Upper lobe of left lung (tissue), 6 donors: ENCODE measurements at regions not wholly inside any gene's neighbourhood (a gene's known extent, or its start where the extent isn't known, plus 50 kb on each side); places are given as distances from the start of the nearest gene placed in this dataset.

ENCODE experiments used
- ATAC-seq, 2 donors: fragments of 200-7000 bp; cut with Tn5 transposase; one replicate each; pipeline ENCODE4 v1.9.1; 2022; ENCODE audit warnings: mild to moderate bottlenecking in 2 of 2, moderate library complexity in 2 of 2; ENCODE audit not compliant: low FRiP score in 2 of 2
- DNase-seq, 2 donors: peaks; one replicate each; pipeline ENCODE4 v3.0.0-alpha.2; 2019 to 2020
- H3K27ac ChIP-seq, 4 donors: fragments of 200-600 bp; sonication (generic); one replicate each; pipeline ENCODE4 v1.5.1; 2016 to 2019
- H3K27me3 ChIP-seq, 4 donors: fragments of 200-600 bp; sonication (generic); one replicate each; pipeline ENCODE4 v1.5.1; 2017 to 2019
- H3K36me3 ChIP-seq, 4 donors: fragments of 200-600 bp; sonication (generic); one replicate each; pipeline ENCODE4 v1.5.1; 2016 to 2019
- H3K4me1 ChIP-seq, 4 donors: fragments of 200-600 bp; sonication (generic); one replicate each; pipeline ENCODE4 v1.5.1; 2018 to 2019
- H3K4me3 ChIP-seq, 4 donors: fragments of 200-600 bp; sonication (generic); one replicate each; pipeline ENCODE4 v1.5.1; 2017 to 2019; ENCODE audit warnings: mild to moderate bottlenecking in 2 of 4, moderate library complexity in 1 of 4
- H3K9me3 ChIP-seq, 4 donors: fragments of 200-600 bp; sonication (generic); one replicate each; pipeline ENCODE4 v1.5.1; 2018 to 2019
- CTCF ChIP-seq, 6 experiments: fragments of 450-650 bp in 4 of 6; fragments of 200-600 bp in 2 of 6; sonication (generic) in 2 of 6; IDR thresholded peaks; one replicate each; pipeline ENCODE4 v1.5.1; 2016 to 2019; ENCODE audit warnings: antibody characterized with exemption in 6 of 6
- EP300 ChIP-seq, 4 donors: sonication (generic); formaldehyde crosslinking; IDR thresholded peaks; one replicate each; pipeline ENCODE4 v1.5.1; 2017; ENCODE audit warnings: antibody characterized with exemption in 4 of 4, control low read depth in 2 of 4
- POLR2A ChIP-seq, 4 donors: fragments of 450-650 bp; IDR thresholded peaks; one replicate each; pipeline ENCODE4 v1.5.1; 2016 to 2017; ENCODE audit warnings: antibody characterized with exemption in 4 of 4, mild to moderate bottlenecking in 2 of 4
- POLR2AphosphoS5 ChIP-seq, 2 donors: sonication (generic); formaldehyde crosslinking; IDR thresholded peaks; one replicate each; pipeline ENCODE4 v1.5.1; 2017; ENCODE audit warnings: antibody characterized with exemption in 2 of 2
- WGBS, 2 donors: methylation state at CpG; one replicate each; pipeline ENCODE4 v1.1.5; 2017 to 2018; 5-methylcytosine and 5-hydroxymethylcytosine counted together
- donor health status: DM: no; HTN: no; CAD: no; lungs with moderate emphysema.
- donor health status: DM: no; HTN: yes; CAD: no; lungs with severe emphysema.

- Histone ChIP-seq H3K9me3 (peaks cover 0 to 7% (median 2%) of the 10 kb centered on the region in 4 donors), H3K36me3 (no peaks in the 10 kb centered on the region), H3K4me3 (no peak overlapping the region), H3K27ac (no peak overlapping the region), H3K27me3 (no peaks in the 10 kb centered on the region), H3K4me1 (no peaks in the 10 kb centered on the region)
- no peak for DNase-seq
- no peak for ATAC-seq
- no peak for TF ChIP-seq EP300 (IDR thresholded peaks at IDR 0.05)
- TF ChIP-seq POLR2A (IDR thresholded peaks at IDR 0.05) = no peak
- TF ChIP-seq CTCF (IDR thresholded peaks at IDR 0.05) = no peak
- TF ChIP-seq POLR2AphosphoS5 (IDR thresholded peaks at IDR 0.05) = no peak
- WGBS, 2 donors = 82 to 84% methylated on average over 6 of the region's 6 CpGs
Measured at GRCh38 chr21:29449306-29449950, 150.7 kb downstream of the BACH1 start.

- no peak for ATAC-seq
- WGBS, 2 donors = 90 to 93% methylated on average over 6 of the region's 6 CpGs
- no peaks in the 10 kb centered on the region for H3K36me3 ChIP-seq
- H3K4me3 ChIP-seq = no peak overlapping the region
- no peaks in the 10 kb centered on the region for H3K27me3 ChIP-seq
- peaks cover 0 to 7% (median 2%) of the 10 kb centered on the region in 4 donors for H3K9me3 ChIP-seq
- no peak overlapping the region for H3K27ac ChIP-seq
- no peaks in the 10 kb centered on the region for H3K4me1 ChIP-seq
- TF ChIP-seq EP300 (IDR thresholded peaks at IDR 0.05) (no peak), POLR2AphosphoS5 (IDR thresholded peaks at IDR 0.05) (no peak), CTCF (IDR thresholded peaks at IDR 0.05) (no peak), POLR2A (IDR thresholded peaks at IDR 0.05) (no peak)
- no peak for DNase-seq
Measured at GRCh38 chr21:29450058-29450457, 151.3 kb downstream of the BACH1 start.

GRCh38 chr21:29453511-29453910, 154.8 kb downstream of the BACH1 start:
- Histone ChIP-seq H3K36me3 (no peaks in the 10 kb centered on the region), H3K27me3 (no peaks in the 10 kb centered on the region), H3K9me3 (peaks cover 0 to 6% (median 0%) of the 10 kb centered on the region in 4 donors), H3K4me3 (no peak overlapping the region), H3K4me1 (no peaks in the 10 kb centered on the region), H3K27ac (no peak overlapping the region)
- TF ChIP-seq POLR2A (IDR thresholded peaks at IDR 0.05) (no peak), POLR2AphosphoS5 (IDR thresholded peaks at IDR 0.05) (no peak), CTCF (IDR thresholded peaks at IDR 0.05) (no peak), EP300 (IDR thresholded peaks at IDR 0.05) (no peak)
- 83 to 93% methylated on average over 3 of the region's 3 CpGs for WGBS, 2 donors
- ATAC-seq = no peak
- DNase-seq = no peak

- Histone ChIP-seq H3K4me3 (no peak overlapping the region), H3K9me3 (no peaks in the 10 kb centered on the region), H3K36me3 (no peaks in the 10 kb centered on the region), H3K27ac (no peak overlapping the region), H3K27me3 (no peaks in the 10 kb centered on the region), H3K4me1 (no peaks in the 10 kb centered on the region)
- ATAC-seq (no peak), DNase-seq (no peak)
- TF ChIP-seq EP300 (IDR thresholded peaks at IDR 0.05) (no peak), POLR2AphosphoS5 (IDR thresholded peaks at IDR 0.05) (no peak)
- 54 to 68% methylated on average over 1 of the region's 1 CpG for WGBS, 2 donors
Measured at GRCh38 chr21:29454179-29454578, 155.5 kb downstream of the BACH1 start.

- Histone ChIP-seq H3K27ac (no peak overlapping the region), H3K4me1 (no peaks in the 10 kb centered on the region), H3K4me3 (no peak overlapping the region), H3K27me3 (no peaks in the 10 kb centered on the region), H3K9me3 (no peaks in the 10 kb centered on the region), H3K36me3 (no peaks in the 10 kb centered on the region)
- DNase-seq (no peak), ATAC-seq (no peak)
- TF ChIP-seq CTCF (IDR thresholded peaks at IDR 0.05) (no peak), POLR2AphosphoS5 (IDR thresholded peaks at IDR 0.05) (no peak), EP300 (IDR thresholded peaks at IDR 0.05) (no peak), POLR2A (IDR thresholded peaks at IDR 0.05) (no peak)
- WGBS, 2 donors = 100% methylated on average over 1 of the region's 1 CpG
Measured at GRCh38 chr21:29462479-29462878, 163.8 kb downstream of the BACH1 start.
